Activated naive CD8-positive, alpha-beta T cell (primary cell): ENCODE measurements at regions not wholly inside any gene's neighbourhood (a gene's known extent, or its start where the extent isn't known, plus 50 kb on each side); places are given as distances from the start of the nearest gene placed in this dataset.

ENCODE experiments used
- H3K27ac Mint-ChIP-seq: one replicate; pipeline ENCODE4 v1.8.0; 2021; ENCODE audit warnings: mixed read lengths
- H3K27me3 Mint-ChIP-seq: one replicate; pipeline ENCODE4 v1.8.0; 2021; ENCODE audit warnings: mixed read lengths
- H3K36me3 Mint-ChIP-seq: one replicate; pipeline ENCODE4 v1.8.0; 2021; ENCODE audit warnings: mixed read lengths
- H3K4me1 Mint-ChIP-seq: one replicate; pipeline ENCODE4 v1.8.0; 2021; ENCODE audit warnings: low read depth, mixed read lengths
- H3K4me3 Mint-ChIP-seq: one replicate; pipeline ENCODE4 v1.8.0; 2021; ENCODE audit warnings: mild to moderate bottlenecking, mixed read lengths
- H3K9me3 Mint-ChIP-seq: one replicate; pipeline ENCODE4 v1.8.0; 2021; ENCODE audit warnings: low read depth, mixed read lengths

DNA sequence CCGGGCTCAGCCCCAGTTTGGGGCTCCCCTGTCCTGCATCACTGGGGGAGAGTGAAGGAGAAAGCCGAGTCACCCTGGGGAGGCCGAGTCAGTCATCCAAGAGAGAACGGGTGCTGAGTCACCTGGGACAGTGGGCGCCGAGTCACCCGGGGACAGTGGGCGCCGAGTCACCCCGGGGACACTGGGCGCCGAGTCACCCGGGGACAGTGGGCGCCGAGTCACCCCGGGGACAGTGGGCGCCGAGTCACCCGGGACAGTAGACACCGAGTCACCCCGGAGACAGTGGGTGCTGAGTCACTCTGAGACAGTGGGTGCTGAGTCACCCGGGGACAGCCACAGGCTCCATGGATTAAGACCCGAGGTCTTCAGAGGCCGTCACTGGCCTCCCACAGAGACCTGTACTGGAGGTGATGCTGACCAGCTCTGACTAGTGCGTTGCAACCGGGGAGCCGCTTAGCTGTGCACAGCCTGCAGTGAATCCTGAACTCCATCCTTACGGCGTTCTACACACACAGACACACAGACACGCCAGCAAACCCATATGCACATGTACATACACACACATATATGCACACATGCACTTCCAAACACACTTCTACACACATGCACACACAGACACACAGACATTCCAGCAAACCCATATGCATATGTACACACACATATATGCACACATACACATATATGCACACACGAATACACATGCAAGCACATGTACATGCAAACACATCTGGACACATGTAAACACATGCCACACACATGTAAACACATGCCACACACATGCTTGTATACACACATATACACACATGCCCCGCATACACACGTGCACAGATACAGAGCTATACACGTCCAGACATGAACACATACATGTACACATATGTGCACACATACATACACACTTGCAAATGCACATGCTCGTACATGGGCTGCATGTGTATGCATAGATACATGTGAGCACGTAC, 64.9 kb upstream of the GALNT9 start:
- no peaks in the 10 kb centered on the region for H3K9me3 Mint-ChIP-seq
- no peak overlapping the region for H3K27ac Mint-ChIP-seq
- no peak overlapping the region for H3K4me3 Mint-ChIP-seq
- no peaks in the 10 kb centered on the region for H3K4me1 Mint-ChIP-seq
- peaks cover 1% of the 10 kb centered on the region for H3K27me3 Mint-ChIP-seq
- H3K36me3 Mint-ChIP-seq: no peaks in the 10 kb centered on the region

DNA sequence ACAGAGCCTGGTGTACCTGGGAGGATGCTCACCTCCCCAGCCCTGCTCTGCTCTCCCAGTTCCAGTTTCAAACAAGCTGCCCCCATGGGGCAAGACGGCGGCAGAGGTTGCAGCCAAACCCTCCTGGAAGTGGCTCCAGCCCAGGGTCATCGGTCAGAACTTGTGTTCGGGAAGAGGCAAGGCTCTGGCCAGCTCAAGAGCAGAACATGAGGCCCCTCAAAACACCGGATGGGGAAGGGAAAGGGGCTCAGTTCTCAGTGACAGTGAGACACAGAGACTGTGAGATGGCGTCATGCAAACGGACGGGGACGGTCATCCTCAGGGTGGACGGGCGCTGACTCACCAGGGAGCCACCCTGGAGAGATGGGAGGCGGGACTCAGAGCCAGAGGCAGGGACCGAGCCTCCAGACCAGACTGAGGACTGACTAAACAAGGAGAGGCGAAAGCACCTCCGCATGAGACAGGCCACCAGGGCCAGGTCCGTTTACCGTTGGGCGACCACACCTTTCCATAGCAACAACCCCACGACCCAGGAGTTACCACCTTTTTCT, 63.9 kb upstream of the GALNT9 start:
- H3K36me3 Mint-ChIP-seq: no peaks in the 10 kb centered on the region
- no peak overlapping the region for H3K4me3 Mint-ChIP-seq
- no peaks in the 10 kb centered on the region for H3K9me3 Mint-ChIP-seq
- no peaks in the 10 kb centered on the region for H3K4me1 Mint-ChIP-seq
- no peak overlapping the region for H3K27ac Mint-ChIP-seq
- no peaks in the 10 kb centered on the region for H3K27me3 Mint-ChIP-seq

DNA sequence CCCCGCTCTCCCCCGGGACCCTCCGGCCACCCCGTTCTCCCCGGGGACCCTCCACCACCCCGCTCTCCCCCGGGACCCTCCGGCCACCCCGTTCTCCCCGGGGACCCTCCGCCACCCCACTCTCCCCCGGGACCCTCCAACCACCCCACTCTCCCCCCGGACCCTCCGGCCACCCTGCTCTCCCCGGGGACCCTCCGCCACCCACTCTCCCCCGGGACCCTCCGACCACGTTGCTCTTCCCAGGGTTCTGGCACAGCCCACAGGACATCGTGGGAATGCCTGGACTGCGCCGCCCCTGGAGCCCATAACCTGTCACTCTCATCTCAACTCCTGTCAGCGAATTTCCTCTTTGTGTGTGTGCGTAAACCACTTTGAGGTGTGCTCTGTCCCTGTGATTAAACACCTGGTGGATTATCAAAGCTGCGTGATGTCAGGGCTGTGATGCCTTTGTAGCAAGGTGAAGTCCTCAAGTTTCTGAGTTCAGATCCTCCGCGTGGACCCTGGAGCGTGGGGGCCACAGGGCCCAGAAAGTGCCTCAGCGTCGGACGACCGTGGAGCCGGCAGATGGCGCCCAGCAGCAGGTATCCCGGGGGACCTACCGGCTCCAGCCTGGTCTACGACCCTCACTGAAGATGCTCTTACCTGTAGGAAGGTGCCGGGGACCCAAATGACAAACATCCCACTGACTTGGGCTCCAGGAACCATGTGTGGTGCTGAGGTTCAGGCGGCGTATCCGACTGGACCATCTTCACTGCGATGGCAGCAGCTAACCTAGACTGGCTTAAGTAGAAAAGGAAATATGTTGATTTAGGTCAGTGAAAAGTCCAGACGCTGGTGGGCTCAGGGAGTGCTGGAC, 63.2 kb upstream of the GALNT9 start:
- no peak overlapping the region for H3K4me3 Mint-ChIP-seq
- no peaks in the 10 kb centered on the region for H3K36me3 Mint-ChIP-seq
- no peaks in the 10 kb centered on the region for H3K27me3 Mint-ChIP-seq
- H3K27ac Mint-ChIP-seq: no peak overlapping the region
- H3K9me3 Mint-ChIP-seq: no peaks in the 10 kb centered on the region
- H3K4me1 Mint-ChIP-seq: no peaks in the 10 kb centered on the region

DNA sequence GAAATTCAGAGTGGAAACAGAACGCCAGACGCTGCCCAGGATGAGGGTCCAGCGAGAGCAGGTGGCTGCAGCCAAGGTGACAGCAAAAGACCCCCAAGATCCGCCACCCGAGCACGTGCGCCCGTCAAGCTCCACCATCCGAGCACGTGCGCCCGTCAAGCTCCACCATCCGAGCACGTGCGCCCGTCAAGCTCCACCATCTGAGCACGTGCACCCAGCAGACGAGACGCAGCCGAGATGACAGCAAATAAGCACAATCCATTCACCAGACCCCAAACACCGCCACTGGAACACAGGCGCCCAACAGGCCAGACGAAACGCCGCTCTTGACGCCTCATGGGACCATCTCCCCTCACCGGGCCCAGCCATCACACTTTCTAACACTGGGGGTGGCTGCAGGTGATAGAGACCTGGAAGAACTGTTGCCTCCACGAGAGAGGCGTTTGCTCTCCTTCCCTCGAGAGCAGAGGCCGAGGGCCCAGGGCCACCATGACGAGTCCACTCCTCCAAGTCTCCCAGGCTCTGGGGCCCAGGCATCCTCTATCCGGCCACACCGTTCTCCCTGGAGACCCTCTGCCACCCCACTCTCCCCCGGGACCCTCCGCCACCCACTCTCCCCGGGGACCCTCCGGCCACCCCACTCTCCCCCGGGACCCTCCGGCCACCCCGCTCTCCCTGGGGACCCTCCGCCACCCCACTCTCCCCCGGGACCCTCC, 62.1 kb upstream of the GALNT9 start:
- H3K4me1 Mint-ChIP-seq: no peaks in the 10 kb centered on the region
- no peak overlapping the region for H3K4me3 Mint-ChIP-seq
- H3K9me3 Mint-ChIP-seq: no peaks in the 10 kb centered on the region
- no peaks in the 10 kb centered on the region for H3K36me3 Mint-ChIP-seq
- peaks cover 2% of the 10 kb centered on the region for H3K27me3 Mint-ChIP-seq
- H3K27ac Mint-ChIP-seq: no peak overlapping the region

DNA sequence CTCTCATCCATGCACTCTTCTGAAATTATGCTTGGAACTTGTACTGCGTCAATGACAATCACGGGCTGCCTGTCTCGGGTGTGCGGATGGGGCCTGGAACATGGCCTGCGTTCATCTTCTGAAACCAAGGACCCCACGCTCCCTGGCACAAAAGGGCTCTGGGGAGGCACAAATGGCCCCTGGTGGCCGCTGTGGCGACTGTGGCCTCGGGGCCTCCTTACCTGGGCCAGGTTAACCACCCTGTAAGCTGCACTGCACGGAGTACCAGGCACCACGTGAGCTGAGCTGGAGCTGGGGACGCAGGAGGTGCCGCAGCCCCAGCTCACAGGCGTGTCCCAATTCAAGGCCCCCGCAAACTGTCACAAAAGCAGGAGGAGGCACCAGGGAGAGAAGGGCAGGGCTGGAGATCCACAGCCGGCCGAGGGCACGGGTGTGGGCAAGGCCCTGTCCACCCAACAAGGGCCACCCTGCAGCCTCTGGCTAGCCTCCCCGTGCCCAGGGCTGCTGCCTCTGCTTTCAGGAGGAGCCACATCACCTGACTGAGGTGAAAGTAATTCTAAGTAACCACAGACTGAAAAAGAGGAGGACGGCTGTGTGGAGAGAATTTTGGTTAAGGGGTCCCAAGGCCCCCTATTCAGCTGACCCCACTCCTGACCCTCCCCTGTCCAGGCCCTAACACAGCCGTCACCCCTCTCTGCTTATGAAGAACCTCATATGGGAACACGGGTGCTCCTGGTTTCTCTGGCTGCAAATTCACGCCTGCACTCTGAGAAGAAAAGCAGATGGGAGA, 61.1 kb upstream of the GALNT9 start:
- Mint-ChIP-seq H3K36me3 (no peaks in the 10 kb centered on the region), H3K9me3 (no peaks in the 10 kb centered on the region), H3K4me3 (no peak overlapping the region), H3K4me1 (no peaks in the 10 kb centered on the region), H3K27ac (no peak overlapping the region), H3K27me3 (peaks cover 2% of the 10 kb centered on the region)

DNA sequence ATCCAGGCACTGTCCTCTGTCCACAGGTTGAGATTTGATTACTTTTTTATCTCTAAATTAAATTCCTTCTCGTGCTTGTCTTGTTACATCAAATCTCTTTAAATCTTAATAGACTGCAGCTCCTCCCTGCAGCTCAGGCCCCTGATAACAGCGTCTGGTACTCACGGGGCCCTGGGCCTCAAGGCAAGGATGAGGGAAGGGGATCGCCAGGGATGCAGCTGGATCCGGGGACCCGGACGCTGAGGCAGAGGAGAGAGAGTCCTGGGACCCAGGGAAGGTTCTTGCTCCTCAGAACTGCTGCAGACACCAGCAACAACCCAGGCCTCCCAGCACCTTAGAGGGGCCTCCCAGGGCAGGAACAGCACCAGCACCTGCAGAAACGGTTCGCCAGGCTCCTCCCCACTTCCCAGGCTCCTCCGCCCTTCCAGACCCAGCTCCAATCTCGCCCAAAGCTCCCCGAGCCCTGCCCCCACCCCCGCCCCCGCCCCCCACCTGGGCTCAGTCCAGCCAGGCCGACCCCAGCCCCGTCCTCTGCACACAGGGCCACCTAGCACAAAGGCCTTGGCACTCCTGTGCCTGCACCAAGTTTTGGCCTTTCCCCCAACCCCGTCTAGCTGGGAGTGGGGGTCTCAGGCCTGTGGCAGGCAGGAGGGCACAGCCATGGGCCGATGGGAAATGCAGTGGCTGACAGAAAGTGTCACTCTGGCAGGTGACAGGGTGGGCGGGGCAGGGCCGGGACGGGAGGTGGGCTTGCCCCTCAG, 60.3 kb upstream of the GALNT9 start:
- no peak overlapping the region for H3K27ac Mint-ChIP-seq
- H3K36me3 Mint-ChIP-seq: no peaks in the 10 kb centered on the region
- H3K4me3 Mint-ChIP-seq: no peak overlapping the region
- no peaks in the 10 kb centered on the region for H3K9me3 Mint-ChIP-seq
- H3K27me3 Mint-ChIP-seq: peaks cover 4% of the 10 kb centered on the region
- H3K4me1 Mint-ChIP-seq: no peaks in the 10 kb centered on the region

DNA sequence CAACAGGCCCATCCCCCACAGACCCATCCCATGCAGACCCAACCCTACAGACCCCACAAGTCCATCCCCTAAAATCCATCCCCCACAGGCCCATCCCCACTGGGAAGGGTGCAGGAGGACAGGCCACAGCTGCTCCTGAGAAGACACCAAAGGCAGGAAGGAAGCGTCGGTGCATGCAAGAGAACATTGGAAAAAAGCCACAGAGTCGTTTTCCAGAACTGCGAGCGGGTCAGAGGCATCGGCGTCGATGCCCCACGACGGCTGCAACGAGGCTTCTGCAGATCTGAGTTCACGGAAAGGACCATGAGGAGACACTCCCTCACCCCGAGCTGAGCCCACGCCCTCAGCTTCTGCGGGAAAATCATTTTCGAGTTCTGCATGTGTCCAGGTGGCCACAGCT, 59.6 kb upstream of the GALNT9 start:
- peaks cover 4% of the 10 kb centered on the region for H3K27me3 Mint-ChIP-seq
- no peaks in the 10 kb centered on the region for H3K9me3 Mint-ChIP-seq
- H3K36me3 Mint-ChIP-seq: no peaks in the 10 kb centered on the region
- no peaks in the 10 kb centered on the region for H3K4me1 Mint-ChIP-seq
- H3K27ac Mint-ChIP-seq: no peak overlapping the region
- H3K4me3 Mint-ChIP-seq: no peak overlapping the region

DNA sequence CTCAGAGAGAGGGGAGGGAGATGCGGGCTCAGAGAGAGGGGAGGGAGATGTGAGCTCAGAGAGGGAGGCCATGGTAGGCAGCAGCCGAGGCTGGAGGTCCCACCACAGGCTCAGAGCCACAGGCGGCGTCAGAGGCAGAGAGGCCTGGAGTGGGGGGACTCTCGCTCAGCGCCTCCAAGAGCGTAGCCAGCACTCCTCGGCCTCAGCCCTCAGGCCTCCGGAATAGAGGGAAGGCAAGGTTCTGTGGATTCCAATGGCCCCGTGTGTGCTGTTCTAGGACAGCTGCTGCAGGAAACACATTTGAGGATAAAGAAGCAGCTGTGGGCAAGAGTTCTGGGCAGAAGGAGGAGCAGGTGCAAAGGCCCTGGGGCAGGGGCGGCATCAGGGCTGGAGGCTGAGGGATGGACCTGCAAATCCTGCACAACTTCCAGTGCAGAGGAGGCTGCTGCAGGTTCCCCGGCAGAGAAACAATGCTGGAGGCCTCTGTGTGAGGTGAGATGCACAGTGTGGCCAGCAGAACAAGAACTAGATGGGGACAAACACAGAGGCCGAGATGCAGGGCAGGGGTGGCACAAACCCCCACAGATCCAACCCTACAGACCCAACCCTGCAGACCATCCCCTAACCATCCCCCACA, 59.1 kb upstream of the GALNT9 start:
- Mint-ChIP-seq H3K4me3 (no peak overlapping the region), H3K27ac (no peak overlapping the region), H3K4me1 (no peaks in the 10 kb centered on the region), H3K36me3 (no peaks in the 10 kb centered on the region), H3K27me3 (peaks cover 4% of the 10 kb centered on the region), H3K9me3 (no peaks in the 10 kb centered on the region)

DNA sequence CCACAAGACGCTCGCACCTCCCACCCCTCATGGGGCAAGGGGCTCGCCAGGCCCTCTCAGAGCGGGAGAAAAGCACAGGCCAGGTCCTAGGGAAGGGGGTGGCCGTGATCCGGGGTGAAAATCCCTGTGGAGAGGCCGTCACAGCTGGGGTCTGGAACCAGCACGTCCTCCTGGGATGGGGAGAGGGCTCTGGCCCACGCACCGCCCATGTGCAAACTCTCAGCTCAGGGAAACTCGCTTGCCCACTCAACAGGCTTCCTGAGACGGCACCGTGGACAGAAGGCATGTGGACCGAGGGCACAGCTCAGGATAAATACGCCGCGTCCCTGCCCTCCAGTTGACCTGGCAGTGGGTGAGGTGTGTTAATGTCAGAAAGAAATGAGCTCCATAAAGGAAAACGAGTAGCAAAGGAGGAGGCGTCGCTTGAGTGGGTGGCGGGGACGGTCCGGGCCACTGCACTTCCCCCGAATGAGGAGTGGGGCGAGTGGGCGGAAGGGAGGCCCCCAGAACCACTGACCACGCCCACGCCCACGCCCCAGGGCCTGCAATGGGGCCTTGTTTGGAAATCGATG, 57.6 kb upstream of the GALNT9 start:
- Mint-ChIP-seq H3K4me3 (no peak overlapping the region), H3K4me1 (no peaks in the 10 kb centered on the region), H3K9me3 (no peaks in the 10 kb centered on the region), H3K27me3 (peaks cover 4% of the 10 kb centered on the region), H3K36me3 (no peaks in the 10 kb centered on the region), H3K27ac (no peak overlapping the region)

DNA sequence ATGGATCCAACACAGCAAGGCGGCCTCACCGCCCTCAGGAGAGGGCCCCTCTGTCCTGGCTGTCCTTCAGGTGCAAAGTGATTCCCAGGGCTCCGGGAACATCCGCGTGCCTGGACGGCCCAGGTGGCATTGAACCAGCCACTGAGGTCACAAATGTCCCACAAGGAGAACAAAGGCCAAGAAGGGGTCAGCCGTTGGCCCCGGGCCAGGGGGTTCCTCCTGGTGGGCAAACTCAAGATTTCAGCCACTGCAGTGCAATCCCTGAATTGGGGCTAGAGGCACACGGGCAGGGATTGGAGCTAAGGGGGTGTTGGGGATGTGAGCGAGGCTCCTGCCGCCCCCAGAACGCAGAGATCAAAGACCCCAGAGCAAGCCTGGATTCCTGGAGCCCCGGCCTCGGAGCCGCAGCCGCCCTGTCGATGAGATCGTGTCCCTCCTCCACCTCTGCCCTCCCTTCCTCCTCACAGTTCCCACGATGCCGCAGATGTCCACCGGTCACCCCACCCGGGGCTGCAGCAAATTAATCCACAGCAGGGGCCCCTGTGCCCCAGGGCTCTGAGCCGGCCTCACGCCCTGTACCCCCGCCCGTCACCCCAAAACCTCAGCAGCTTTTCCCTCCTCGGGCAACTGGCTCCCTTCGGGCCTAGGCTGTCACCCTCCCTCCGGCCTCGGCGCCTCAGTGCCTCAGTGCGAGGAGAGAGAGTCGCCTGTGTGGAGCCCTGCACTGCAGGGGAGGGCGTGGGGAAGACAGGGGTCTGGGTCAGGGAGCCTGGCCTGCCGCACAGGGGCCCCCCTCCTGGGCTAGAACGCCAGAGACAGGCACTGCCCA, 56.7 kb upstream of the GALNT9 start:
- H3K36me3 Mint-ChIP-seq: no peaks in the 10 kb centered on the region
- H3K27ac Mint-ChIP-seq: no peak overlapping the region
- no peaks in the 10 kb centered on the region for H3K9me3 Mint-ChIP-seq
- no peak overlapping the region for H3K4me3 Mint-ChIP-seq
- H3K4me1 Mint-ChIP-seq: no peaks in the 10 kb centered on the region
- peaks cover 4% of the 10 kb centered on the region for H3K27me3 Mint-ChIP-seq

DNA sequence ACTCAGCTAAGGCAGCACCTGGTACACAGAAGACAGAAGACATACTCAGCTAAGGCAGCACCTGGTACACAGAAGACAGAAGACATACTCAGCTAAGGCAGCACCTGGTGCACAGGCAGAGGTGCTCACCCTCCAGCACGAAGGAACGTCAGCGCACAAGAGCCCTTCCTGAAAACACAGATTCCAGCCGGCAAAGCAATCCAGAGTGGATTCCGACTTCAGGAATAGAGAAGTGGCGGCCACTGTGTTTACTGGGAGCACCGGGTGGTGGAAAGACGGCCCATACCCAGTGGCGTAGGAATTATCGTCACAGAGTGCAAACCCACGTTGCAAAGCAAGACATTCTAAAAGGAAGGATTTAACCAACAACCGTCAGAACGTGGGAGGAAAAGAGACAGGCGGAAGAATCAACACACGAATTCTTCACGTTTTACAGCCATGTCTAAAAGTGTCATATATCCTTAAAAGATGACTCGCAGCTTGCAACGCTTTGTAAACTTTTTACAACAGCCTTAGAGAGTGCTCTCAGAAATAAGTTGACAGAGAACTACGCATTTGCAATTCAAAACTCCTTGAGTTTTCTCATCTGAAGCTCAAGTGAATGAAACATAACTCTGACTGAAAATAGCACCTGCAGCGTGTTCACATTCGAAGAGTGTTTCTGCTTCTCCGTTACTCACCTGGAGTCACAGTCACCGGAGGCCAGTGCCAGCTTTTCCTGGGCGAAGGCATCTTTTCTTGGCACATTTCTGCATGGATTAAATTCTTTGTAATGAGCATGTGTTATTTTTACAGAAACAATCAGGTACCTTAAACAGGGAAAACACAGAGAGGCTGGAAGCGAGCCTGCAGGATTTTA, 55.8 kb upstream of the GALNT9 start:
- Mint-ChIP-seq H3K9me3 (no peaks in the 10 kb centered on the region), H3K36me3 (no peaks in the 10 kb centered on the region), H3K4me1 (no peaks in the 10 kb centered on the region), H3K27ac (no peak overlapping the region), H3K4me3 (no peak overlapping the region), H3K27me3 (peaks cover 5% of the 10 kb centered on the region)

DNA sequence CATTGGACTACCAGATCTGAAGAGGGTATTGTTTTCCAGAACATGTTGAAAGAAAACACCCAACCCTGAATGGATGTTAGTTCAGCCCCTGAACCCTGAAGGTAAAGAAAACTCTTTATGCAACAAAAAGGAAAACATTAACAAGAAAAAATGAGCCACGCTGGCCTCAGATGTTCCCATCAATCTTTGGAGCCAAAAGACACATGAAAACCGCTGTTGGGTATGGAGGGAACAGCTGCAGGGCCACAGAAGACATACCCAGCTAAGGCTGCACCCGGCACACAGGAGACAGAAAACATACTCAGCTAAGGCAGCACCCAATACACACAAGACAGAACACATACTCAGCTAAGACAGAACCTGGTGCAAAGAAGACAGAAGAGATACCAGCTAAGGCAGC, 51.3 kb upstream of the GALNT9 start:
- H3K27ac Mint-ChIP-seq: no peak overlapping the region
- H3K27me3 Mint-ChIP-seq: peaks cover 18% of the 10 kb centered on the region
- no peak overlapping the region for H3K4me3 Mint-ChIP-seq
- peaks cover 6% of the 10 kb centered on the region for H3K4me1 Mint-ChIP-seq
- H3K9me3 Mint-ChIP-seq: no peaks in the 10 kb centered on the region
- no peaks in the 10 kb centered on the region for H3K36me3 Mint-ChIP-seq
